AG09309 (cell line): ENCODE measurements at regions not wholly inside any gene's neighbourhood (a gene's known extent, or its start where the extent isn't known, plus 50 kb on each side); places are given as distances from the start of the nearest gene placed in this dataset.

Experiments used
- DNase-seq: peaks from one replicate; pipeline ENCODE4 v3.0.0-alpha.2; 2010; ENCODE audit warnings: low read depth
- H3K4me3 ChIP-seq: 2 replicates; pipeline ENCODE4 v1.5.1; 2011; ENCODE audit warnings: mild to moderate bottlenecking, low read depth, low read length, moderate library complexity; ENCODE audit not compliant: control insufficient read depth
- TF ChIP-seq, protein P1 (sequence below): IDR thresholded peaks from 2 replicates; pipeline ENCODE4 v1.5.1; 2011; ENCODE audit warnings: mild to moderate bottlenecking, low read depth, low read length, inconsistent platforms; ENCODE audit not compliant: insufficient read depth, control insufficient read depth; ENCODE audit errors: missing control alignments

DNA sequence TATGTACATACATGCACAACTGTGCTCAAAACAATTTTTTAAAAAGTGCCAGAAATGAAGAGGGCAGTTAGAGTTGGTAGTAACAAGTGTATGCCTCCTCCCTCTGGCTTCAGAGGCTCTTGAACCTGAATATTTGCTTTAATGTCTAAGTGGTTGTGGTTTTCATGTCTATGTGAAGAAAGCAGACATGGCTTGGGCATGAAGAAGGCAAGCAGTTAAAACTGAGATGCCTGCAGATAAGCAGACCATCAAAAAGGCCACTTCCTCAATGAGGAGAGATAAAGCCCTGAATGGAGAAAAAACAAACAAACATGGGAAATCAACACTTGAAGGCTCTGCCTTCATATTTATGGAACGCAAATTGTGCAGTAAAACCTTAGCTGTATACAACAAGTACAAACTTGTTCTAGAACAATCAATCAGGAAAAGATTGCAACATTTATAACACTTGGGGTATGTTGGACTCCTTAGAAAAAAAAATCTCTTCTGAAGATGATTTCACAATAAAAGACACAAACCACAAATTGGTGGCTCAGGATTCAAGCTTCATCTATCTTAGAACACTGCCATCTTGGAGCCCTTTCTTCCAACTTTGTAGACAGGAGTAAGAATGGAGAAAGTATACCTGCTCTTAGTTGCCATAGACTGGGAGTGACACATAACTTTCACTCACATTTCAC is 52.7 kb upstream of the PLA2G4A start:
- H3K4me3 ChIP-seq: no peak overlapping the region
- DNase-seq: no peak
- TF ChIP-seq, protein P1, sequence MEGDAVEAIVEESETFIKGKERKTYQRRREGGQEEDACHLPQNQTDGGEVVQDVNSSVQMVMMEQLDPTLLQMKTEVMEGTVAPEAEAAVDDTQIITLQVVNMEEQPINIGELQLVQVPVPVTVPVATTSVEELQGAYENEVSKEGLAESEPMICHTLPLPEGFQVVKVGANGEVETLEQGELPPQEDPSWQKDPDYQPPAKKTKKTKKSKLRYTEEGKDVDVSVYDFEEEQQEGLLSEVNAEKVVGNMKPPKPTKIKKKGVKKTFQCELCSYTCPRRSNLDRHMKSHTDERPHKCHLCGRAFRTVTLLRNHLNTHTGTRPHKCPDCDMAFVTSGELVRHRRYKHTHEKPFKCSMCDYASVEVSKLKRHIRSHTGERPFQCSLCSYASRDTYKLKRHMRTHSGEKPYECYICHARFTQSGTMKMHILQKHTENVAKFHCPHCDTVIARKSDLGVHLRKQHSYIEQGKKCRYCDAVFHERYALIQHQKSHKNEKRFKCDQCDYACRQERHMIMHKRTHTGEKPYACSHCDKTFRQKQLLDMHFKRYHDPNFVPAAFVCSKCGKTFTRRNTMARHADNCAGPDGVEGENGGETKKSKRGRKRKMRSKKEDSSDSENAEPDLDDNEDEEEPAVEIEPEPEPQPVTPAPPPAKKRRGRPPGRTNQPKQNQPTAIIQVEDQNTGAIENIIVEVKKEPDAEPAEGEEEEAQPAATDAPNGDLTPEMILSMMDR: no peak

DNA sequence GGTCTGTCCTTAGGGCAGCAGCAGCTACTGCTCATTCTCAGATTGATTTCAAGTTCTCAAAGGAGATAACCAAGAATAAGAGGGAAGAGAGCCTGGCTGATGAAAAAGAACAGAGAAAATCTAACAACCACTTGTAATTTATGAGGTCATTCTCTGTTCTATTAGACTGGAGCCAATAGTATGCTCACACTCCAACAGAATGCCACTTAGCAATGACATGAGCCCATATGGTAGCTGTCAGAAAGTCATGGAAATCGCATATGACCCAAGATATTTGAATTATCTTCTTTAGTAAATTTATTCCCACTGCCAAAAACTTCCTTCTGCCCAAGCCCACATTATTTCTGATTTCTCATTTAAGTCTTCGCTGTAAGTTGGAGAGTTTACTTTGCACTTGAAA is 53.7 kb upstream of the PLA2G4A start:
- TF ChIP-seq, protein P1: no peak
- no peak overlapping the region for H3K4me3 ChIP-seq
- DNase-seq: no peak

DNA sequence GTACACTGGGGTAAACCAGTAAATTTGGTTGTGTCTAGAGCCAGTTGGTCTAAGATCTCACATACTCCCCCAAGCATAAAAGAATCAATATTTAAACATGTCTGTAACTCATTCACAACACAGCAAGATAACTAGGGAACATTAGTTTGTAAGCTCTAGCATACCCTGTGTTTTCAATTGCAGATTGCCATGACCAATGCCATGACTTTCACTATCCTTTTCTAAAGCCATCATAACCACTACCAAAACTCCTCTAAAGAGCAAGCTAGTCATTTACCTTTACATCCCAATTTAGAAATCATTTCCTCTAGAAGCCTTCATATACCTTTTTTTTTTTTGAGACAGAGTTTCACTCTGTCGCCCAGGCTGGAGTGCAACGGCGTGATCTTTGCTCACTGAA is 56.5 kb upstream of the PLA2G4A start:
- TF ChIP-seq, protein P1: no peak
- DNase-seq: no peak
- H3K4me3 ChIP-seq: no peak overlapping the region

DNA sequence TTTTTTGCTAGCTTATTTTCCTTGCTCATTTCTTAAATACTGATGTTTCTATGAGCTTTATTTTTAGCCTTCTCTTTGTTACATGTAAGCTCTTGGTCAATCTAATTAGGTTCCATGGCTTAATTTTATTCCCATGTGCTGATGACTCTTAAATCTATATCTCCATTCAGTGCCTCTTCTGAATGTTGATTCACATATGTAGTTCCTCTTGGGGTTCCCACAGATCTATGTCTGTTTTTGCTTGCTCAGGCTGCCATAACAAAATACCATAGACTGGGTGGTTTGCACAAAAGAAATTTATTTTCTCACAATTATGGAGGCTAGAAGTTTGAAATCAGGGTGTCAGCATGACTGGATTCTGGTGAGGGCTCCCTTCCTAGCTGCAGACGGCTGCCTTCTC is 58.3 kb upstream of the PLA2G4A start:
- DNase-seq: no peak
- TF ChIP-seq, protein P1: no peak
- no peak overlapping the region for H3K4me3 ChIP-seq

DNA sequence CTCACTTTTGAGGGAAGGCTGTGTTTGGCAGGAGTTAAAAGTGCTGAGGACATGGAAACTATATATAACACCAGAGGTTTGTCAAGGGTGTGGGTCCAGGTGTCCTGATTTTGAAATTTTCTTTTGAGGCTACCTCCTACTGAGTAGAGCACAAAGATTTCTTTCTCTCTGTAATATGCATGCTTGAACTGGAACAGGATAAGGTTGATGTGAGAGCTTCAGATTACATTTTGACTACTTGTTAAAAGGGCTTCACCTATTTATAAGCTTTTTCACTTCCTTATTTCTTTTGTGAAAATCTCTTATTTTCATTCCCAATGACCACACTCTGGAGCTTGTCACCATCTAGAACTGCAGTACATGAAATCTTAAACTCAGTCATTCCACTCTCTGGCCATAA is 59.8 kb upstream of the PLA2G4A start:
- TF ChIP-seq, protein P1: no peak
- no peak overlapping the region for H3K4me3 ChIP-seq
- DNase-seq: no peak

DNA sequence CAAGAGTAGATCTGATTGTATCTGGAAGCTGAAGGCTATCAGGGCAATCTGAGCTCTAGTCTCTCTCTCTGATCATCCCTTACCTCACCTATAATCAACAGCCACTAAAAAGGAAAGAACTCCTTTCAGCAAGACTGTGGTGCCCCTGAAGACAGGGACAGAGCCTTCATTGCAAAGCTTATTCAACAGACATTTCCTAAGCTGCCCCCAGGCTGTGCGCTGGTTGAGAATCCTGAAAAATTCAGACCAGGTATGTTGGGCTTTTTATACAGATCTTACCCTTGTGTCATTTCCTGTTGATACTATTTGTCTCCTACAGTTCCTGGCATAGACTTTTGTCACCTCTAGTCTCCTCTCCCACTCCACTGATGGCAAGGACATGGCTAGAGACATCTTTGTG is 63.3 kb upstream of the PLA2G4A start:
- TF ChIP-seq, protein P1: no peak
- no peak for DNase-seq
- H3K4me3 ChIP-seq: no peak overlapping the region

DNA sequence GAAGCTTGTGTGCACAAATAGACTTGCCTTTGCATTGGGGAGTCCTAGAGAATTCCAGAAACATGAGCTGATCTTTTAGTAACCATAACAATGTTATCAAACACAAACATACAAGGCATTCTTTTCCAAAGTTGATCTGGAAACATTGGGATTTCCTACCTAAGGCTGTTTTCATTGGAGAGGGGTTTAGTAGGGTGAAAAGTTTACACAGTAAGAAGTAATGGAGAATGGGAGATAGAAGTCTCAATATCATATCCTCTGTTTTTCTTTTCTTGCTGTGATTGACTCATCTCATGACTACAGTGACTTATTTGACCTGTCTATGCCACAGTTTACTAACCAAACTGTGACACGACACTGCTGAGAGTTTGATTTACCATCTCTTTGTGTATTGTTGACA is 65.6 kb upstream of the PLA2G4A start:
- TF ChIP-seq, protein P1: no peak
- H3K4me3 ChIP-seq: no peak overlapping the region
- DNase-seq: no peak
